Liver (tissue), 3 donors: ENCODE measurements at regions not wholly inside any gene's neighbourhood (a gene's known extent, or its start where the extent isn't known, plus 50 kb on each side); places are given as distances from the start of the nearest gene placed in this dataset.

Source experiments
- JUND ChIP-seq, 2 donors: IDR thresholded peaks; 2 replicates each; pipeline ENCODE4 v1.6.1; 2016; ENCODE audit warnings: antibody characterized with exemption in 2 of 2
- RXRA ChIP-seq, 2 donors: IDR thresholded peaks; 2 replicates each; pipeline ENCODE4 v1.6.1; 2017 to 2018; ENCODE audit warnings: antibody characterized with exemption in 2 of 2, mild to moderate bottlenecking in 1 of 2
- TAF1 ChIP-seq: conservative IDR thresholded peaks from 2 replicates; pipeline ENCODE4 v1.6.1; 2016; ENCODE audit warnings: antibody characterized with exemption, mild to moderate bottlenecking
- TF ChIP-seq, protein P1 (sequence below): IDR thresholded peaks from 2 replicates; pipeline ENCODE4 v1.6.1; 2016; ENCODE audit warnings: antibody characterized with exemption, mild to moderate bottlenecking
- TF ChIP-seq, protein P2 (sequence below): fragments of 150-350 bp; IDR thresholded peaks from 2 replicates; pipeline ENCODE4 v1.5.1; 2017; ENCODE audit warnings: improper control_type of control experiment, low read depth, low read length; ENCODE audit not compliant: missing input control
- TF ChIP-seq, protein P3 (sequence below): IDR thresholded peaks from 2 replicates; pipeline ENCODE4 v1.6.1; 2016; ENCODE audit warnings: antibody characterized with exemption
- donor health status: healthy.
- donor health status: healthy.

DNA sequence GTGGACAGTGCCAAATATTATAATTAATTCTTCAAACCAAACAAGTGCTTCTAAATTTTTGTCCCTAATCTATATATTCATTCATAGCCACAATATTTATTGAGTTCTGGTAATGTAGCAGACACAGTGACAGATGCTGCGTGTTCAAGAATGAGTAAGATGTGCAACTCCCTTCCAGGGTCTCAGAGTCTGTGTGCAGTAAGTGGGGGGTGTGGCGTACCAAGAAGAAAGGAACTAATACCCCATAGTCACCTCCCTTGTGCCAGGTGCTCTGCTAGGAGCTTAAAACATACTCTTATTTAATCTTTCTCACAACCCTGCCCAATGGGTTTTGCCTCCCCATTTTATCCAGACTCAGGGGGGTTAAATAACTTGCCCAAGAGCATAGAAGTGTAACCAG is 358.7 kb downstream of the BARHL2 start:
- TF ChIP-seq, protein P1, sequence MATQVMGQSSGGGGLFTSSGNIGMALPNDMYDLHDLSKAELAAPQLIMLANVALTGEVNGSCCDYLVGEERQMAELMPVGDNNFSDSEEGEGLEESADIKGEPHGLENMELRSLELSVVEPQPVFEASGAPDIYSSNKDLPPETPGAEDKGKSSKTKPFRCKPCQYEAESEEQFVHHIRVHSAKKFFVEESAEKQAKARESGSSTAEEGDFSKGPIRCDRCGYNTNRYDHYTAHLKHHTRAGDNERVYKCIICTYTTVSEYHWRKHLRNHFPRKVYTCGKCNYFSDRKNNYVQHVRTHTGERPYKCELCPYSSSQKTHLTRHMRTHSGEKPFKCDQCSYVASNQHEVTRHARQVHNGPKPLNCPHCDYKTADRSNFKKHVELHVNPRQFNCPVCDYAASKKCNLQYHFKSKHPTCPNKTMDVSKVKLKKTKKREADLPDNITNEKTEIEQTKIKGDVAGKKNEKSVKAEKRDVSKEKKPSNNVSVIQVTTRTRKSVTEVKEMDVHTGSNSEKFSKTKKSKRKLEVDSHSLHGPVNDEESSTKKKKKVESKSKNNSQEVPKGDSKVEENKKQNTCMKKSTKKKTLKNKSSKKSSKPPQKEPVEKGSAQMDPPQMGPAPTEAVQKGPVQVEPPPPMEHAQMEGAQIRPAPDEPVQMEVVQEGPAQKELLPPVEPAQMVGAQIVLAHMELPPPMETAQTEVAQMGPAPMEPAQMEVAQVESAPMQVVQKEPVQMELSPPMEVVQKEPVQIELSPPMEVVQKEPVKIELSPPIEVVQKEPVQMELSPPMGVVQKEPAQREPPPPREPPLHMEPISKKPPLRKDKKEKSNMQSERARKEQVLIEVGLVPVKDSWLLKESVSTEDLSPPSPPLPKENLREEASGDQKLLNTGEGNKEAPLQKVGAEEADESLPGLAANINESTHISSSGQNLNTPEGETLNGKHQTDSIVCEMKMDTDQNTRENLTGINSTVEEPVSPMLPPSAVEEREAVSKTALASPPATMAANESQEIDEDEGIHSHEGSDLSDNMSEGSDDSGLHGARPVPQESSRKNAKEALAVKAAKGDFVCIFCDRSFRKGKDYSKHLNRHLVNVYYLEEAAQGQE, result no peak
- TF ChIP-seq, protein P2, sequence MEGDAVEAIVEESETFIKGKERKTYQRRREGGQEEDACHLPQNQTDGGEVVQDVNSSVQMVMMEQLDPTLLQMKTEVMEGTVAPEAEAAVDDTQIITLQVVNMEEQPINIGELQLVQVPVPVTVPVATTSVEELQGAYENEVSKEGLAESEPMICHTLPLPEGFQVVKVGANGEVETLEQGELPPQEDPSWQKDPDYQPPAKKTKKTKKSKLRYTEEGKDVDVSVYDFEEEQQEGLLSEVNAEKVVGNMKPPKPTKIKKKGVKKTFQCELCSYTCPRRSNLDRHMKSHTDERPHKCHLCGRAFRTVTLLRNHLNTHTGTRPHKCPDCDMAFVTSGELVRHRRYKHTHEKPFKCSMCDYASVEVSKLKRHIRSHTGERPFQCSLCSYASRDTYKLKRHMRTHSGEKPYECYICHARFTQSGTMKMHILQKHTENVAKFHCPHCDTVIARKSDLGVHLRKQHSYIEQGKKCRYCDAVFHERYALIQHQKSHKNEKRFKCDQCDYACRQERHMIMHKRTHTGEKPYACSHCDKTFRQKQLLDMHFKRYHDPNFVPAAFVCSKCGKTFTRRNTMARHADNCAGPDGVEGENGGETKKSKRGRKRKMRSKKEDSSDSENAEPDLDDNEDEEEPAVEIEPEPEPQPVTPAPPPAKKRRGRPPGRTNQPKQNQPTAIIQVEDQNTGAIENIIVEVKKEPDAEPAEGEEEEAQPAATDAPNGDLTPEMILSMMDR, result no peak
- TF ChIP-seq JUND (IDR thresholded peaks at IDR 0.05) (no peak), RXRA (IDR thresholded peaks at IDR 0.05) (no peak), TAF1 (no peak)
- TF ChIP-seq, protein P3, sequence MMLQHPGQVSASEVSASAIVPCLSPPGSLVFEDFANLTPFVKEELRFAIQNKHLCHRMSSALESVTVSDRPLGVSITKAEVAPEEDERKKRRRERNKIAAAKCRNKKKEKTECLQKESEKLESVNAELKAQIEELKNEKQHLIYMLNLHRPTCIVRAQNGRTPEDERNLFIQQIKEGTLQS, result no peak
